IMR-90 (cell line): ENCODE measurements at regions not wholly inside any gene's neighbourhood (a gene's known extent, or its start where the extent isn't known, plus 50 kb on each side); places are given as distances from the start of the nearest gene placed in this dataset.
A peak's percentile ranks its signal among the peaks of the same experiment; 100 is the strongest.

Experiments
- ATAC-seq: fragments of 200-7000 bp; cut with Tn5 transposase; 2 replicates; pipeline ENCODE4 v1.9.1; 2020; ENCODE audit warnings: low read depth, mild to moderate bottlenecking, moderate library complexity
- BruUV-seq: library from RNA; stranded (reverse); fragments of 400-500 nt; replicated peaks from 2 replicates; lab custom pipeline; 2021; lab: Mats Ljungman, UMichigan
- CTCF ChIA-PET: fragments of 300-600 bp; formaldehyde crosslinking; extraction: SDS; loops from one replicate; lab custom pipeline; 2021; ENCODE audit warnings: antibody characterized with exemption; lab: Yijun Ruan, JAX
- POLR2A ChIA-PET: fragments of 300-600 bp; sonication (Branson Sonifier 250); formaldehyde crosslinking; loops from one replicate; lab custom pipeline; 2022; ENCODE audit warnings: antibody characterized with exemption; ENCODE audit not compliant: unreplicated experiment; lab: Charles Lee
- DNase-seq: peaks from one replicate; pipeline ENCODE4 v3.0.0; 2013
- H2AFZ ChIP-seq: replicated peaks from 2 replicates; pipeline ENCODE3; 2013; ENCODE audit warnings: low read length, mild to moderate bottlenecking; ENCODE audit not compliant: poor library complexity
- H2AK5ac ChIP-seq: 2 replicates; pipeline ENCODE4 v1.6.1; 2013; ENCODE audit warnings: low read depth, low read length, inconsistent platforms
- H2AK9ac ChIP-seq: replicated peaks from 2 replicates; pipeline ENCODE3; 2013; ENCODE audit warnings: mild to moderate bottlenecking, low read depth, low read length, moderate library complexity; ENCODE audit not compliant: poor library complexity
- H2BK120ac ChIP-seq: 2 replicates; pipeline ENCODE4 v1.6.1; 2013; ENCODE audit warnings: low read depth, low read length, inconsistent platforms
- H2BK15ac ChIP-seq: 3 replicates; pipeline ENCODE4 v1.6.1; 2013; ENCODE audit warnings: low read depth, low read length, inconsistent platforms
- H2BK20ac ChIP-seq: 2 replicates; pipeline ENCODE4 v1.6.1; 2013; ENCODE audit warnings: low read depth, mild to moderate bottlenecking, inconsistent platforms, low read length, moderate library complexity
- H2BK5ac ChIP-seq: 2 replicates; pipeline ENCODE4 v1.6.1; 2013; ENCODE audit warnings: mild to moderate bottlenecking, low read depth, low read length, inconsistent platforms; ENCODE audit not compliant: poor library complexity, severe bottlenecking
- H3K14ac ChIP-seq: replicated peaks from 2 replicates; pipeline ENCODE4 v1.6.1; 2013; ENCODE audit warnings: low read depth, low read length, inconsistent platforms
- H3K18ac ChIP-seq: 2 replicates; pipeline ENCODE4 v1.6.1; 2013; ENCODE audit warnings: low read depth, low read length, control low read depth
- H3K23ac ChIP-seq: 2 replicates; pipeline ENCODE4 v1.6.1; 2013; ENCODE audit warnings: low read depth, low read length, inconsistent platforms
- H3K27ac ChIP-seq: 2 replicates; pipeline ENCODE4 v1.5.1; 2013; ENCODE audit warnings: mild to moderate bottlenecking, control low read depth, low read length; ENCODE audit not compliant: insufficient read depth
- H3K27me3 ChIP-seq: 2 replicates; pipeline ENCODE4 v1.6.1; 2013; ENCODE audit warnings: low read length; ENCODE audit not compliant: control insufficient read depth, insufficient read depth
- H3K36me3 ChIP-seq: 2 replicates; pipeline ENCODE4 v1.6.1; 2013; ENCODE audit warnings: low read length, mixed read lengths; ENCODE audit not compliant: control insufficient read depth, insufficient read depth
- H3K4ac ChIP-seq: 2 replicates; pipeline ENCODE4 v1.6.1; 2013; ENCODE audit warnings: low read depth, low read length, inconsistent platforms
- H3K4me1 ChIP-seq: 2 replicates; pipeline ENCODE4 v1.6.1; 2013; ENCODE audit warnings: low read length, mixed read lengths; ENCODE audit not compliant: control insufficient read depth, insufficient read depth
- H3K4me2 ChIP-seq: 2 replicates; pipeline ENCODE4 v1.6.1; 2013; ENCODE audit warnings: low read depth, mild to moderate bottlenecking, control low read depth, low read length, moderate library complexity
- H3K4me3 ChIP-seq: 2 replicates; pipeline ENCODE4 v1.5.1; 2013; ENCODE audit warnings: low read depth, mild to moderate bottlenecking, control low read depth, low read length, moderate library complexity; ENCODE audit not compliant: insufficient read depth
- H3K56ac ChIP-seq: 2 replicates; pipeline ENCODE4 v1.6.1; 2013; ENCODE audit warnings: low read length, inconsistent platforms; ENCODE audit not compliant: insufficient read depth; ENCODE audit errors: extremely low read depth
- H3K79me1 ChIP-seq, 2 experiments: 2 replicates each; pipeline ENCODE4 v1.6.1; 2013; ENCODE audit warnings: low read length in 2 of 2, inconsistent platforms in 1 of 2, low read depth in 1 of 2
- H3K9ac ChIP-seq: 2 replicates; pipeline ENCODE4 v1.6.1; 2013; ENCODE audit warnings: low read depth, low read length, control low read depth
- H3K9me1 ChIP-seq: 2 replicates; pipeline ENCODE4 v1.6.1; 2013; ENCODE audit warnings: low read length, inconsistent platforms; ENCODE audit not compliant: insufficient read depth
- H3K9me3 ChIP-seq: 2 replicates; pipeline ENCODE4 v1.6.1; 2013; ENCODE audit warnings: low read length; ENCODE audit not compliant: control insufficient read depth, insufficient read depth
- H4K20me1 ChIP-seq: 2 replicates; pipeline ENCODE4 v1.6.1; 2013; ENCODE audit warnings: low read length, inconsistent platforms; ENCODE audit not compliant: insufficient read depth
- H4K5ac ChIP-seq: 2 replicates; pipeline ENCODE4 v1.6.1; 2013; ENCODE audit warnings: mild to moderate bottlenecking, low read depth, low read length, control low read depth
- H4K8ac ChIP-seq, 2 experiments: 2 replicates each; pipeline ENCODE4 v1.6.1; 2013; ENCODE audit warnings: low read depth in 2 of 2, low read length in 2 of 2, control low read depth in 1 of 2, inconsistent platforms in 1 of 2
- H4K91ac ChIP-seq: 2 replicates; pipeline ENCODE4 v1.6.1; 2013; ENCODE audit warnings: low read depth, low read length, inconsistent platforms; ENCODE audit not compliant: insufficient read depth
- BHLHE40 ChIP-seq: fragments of 150-350 bp; IDR thresholded peaks from 2 replicates; pipeline ENCODE4 v1.6.1; 2016; ENCODE audit warnings: mild to moderate bottlenecking, low read depth, low read length
- CEBPB ChIP-seq: IDR thresholded peaks from 2 replicates; pipeline ENCODE4 v1.6.1; 2012; ENCODE audit warnings: low read depth, low read length, improper control_type of control experiment
- ELK1 ChIP-seq: fragments of 150-350 bp; IDR thresholded peaks from 2 replicates; pipeline ENCODE4 v1.6.1; 2016; ENCODE audit warnings: low read depth, mild to moderate bottlenecking, low read length, moderate library complexity, borderline replicate concordance
- FOS ChIP-seq: fragments of 150-350 bp; IDR thresholded peaks from 2 replicates; pipeline ENCODE4 v1.6.1; 2016; ENCODE audit warnings: low read depth, low read length
- NFE2L2 ChIP-seq: fragments of 150-350 bp; IDR thresholded peaks from 2 replicates; pipeline ENCODE4 v1.6.1; 2016; ENCODE audit warnings: low read depth, mild to moderate bottlenecking, low read length
- POLR2A ChIP-seq: IDR thresholded peaks from 2 replicates; pipeline ENCODE4 v1.6.1; 2012; ENCODE audit warnings: mild to moderate bottlenecking, low read depth, low read length
- RCOR1 ChIP-seq: IDR thresholded peaks from 2 replicates; pipeline ENCODE4 v1.6.1; 2012; ENCODE audit warnings: mild to moderate bottlenecking, low read length, improper control_type of control experiment; ENCODE audit not compliant: insufficient replicate concordance
- RFX5 ChIP-seq: IDR thresholded peaks from 2 replicates; pipeline ENCODE4 v1.8.0; 2012; ENCODE audit warnings: low read depth, mild to moderate bottlenecking, low read length, moderate library complexity
- USF2 ChIP-seq: fragments of 150-350 bp; IDR thresholded peaks from 2 replicates; pipeline ENCODE4 v1.6.1; 2017; ENCODE audit warnings: mild to moderate bottlenecking, antibody characterized with exemption, low read length, low read depth
- WGBS, 2 experiments: methylation state at CpG; one replicate each; pipeline versions ENCODE4 v1.1.5 to v1.1.7; 2013; ENCODE audit warnings: missing lambda C conversion rate in 2 of 2; ENCODE audit not compliant: insufficient read length in 1 of 2; ENCODE audit errors: extremely low coverage in 2 of 2; 5-methylcytosine and 5-hydroxymethylcytosine counted together
- dilution Hi-C: fragments of 300-500 bp; cut with HindIII; formaldehyde crosslinking; loops from one replicate; pipeline ENCODE4 v1.14.3; 2018; ENCODE audit warnings: low sequenced_read_pairs; ENCODE audit not compliant: unreplicated experiment
- in situ Hi-C: fragments of 300-500 bp; cut with MboI; formaldehyde crosslinking; loops from 3 replicates; pipeline ENCODE4 v1.14.3; 2019; ENCODE audit warnings: low sequenced_read_pairs, inconsistent platforms, mixed read lengths
- intact Hi-C: fragments of 100-400 bp; cut with micrococcal nuclease; formaldehyde crosslinking; loops from 2 replicates; pipeline ENCODE4 v1.10.0; 2022

GRCh38 chr15:67927501-67928168 lies 87.8 kb upstream of the RNU6-1 start (continued):
- no peak for TF ChIP-seq NFE2L2
- 0 out of 2 replicates have a peak, but pooled peaks have one; percentile 14 for TF ChIP-seq RFX5

- ChIA-PET POLR2A (no interaction called here), CTCF (interaction anchor here (1.1 kb wide), 1 partner anchor 63 kb away, joined by 3 read pairs; no protein-coding TSS in a partner anchor)
- BruUV-seq = no TSS peak
- Histone ChIP-seq H4K20me1 (no peaks in the 10 kb centered on the region), H3K9me3 (no peaks in the 10 kb centered on the region), H2BK15ac (no peak overlapping the region; the same call in 2 of the 3 replicates), H3K9ac (no peak overlapping the region), H2AK9ac (no peak overlapping the region), H3K79me1 (no peaks in the 10 kb centered on the region), H3K4me2 (no peak overlapping the region), H3K9me1 (peaks cover 7% of the 10 kb centered on the region), H3K14ac (0 out of 2 replicates have a peak overlapping the region, but pooled peaks have one; percentile 71), H2BK5ac (peak overlapping the region; percentile 56), H3K4me3 (no peak overlapping the region), H4K5ac (peak overlapping the region; percentile 78), H3K27ac (peak overlapping the region; percentile 87; the same call in 1 of the 2 replicates), H2AK5ac (peak overlapping the region; percentile 49; the same call in 1 of the 2 replicates), H3K4ac (peak overlapping the region; percentile 78), H3K18ac (peak overlapping the region; percentile 82), H2AFZ (no peak overlapping the region), H3K23ac (no peak overlapping the region), H4K91ac (peak overlapping the region; percentile 91), H4K8ac (peak overlapping the region; percentile 71 to 92; a peak in 3 of 4 replicates), H3K27me3 (0 out of 2 replicates have a peak, but pooled peaks cover 4% of the 10 kb centered on the region), H2BK20ac (peak overlapping the region; percentile 93), H2BK120ac (peak overlapping the region; percentile 92), H3K4me1 (peaks cover 14% of the 10 kb centered on the region), H3K36me3 (no peaks in the 10 kb centered on the region), H3K56ac (no peak overlapping the region)
- TF ChIP-seq POLR2A = no peak
- TF ChIP-seq FOS = no peak
- TF ChIP-seq RFX5 = no peak
- no peak for TF ChIP-seq ELK1
- no peak for TF ChIP-seq USF2
- TF ChIP-seq NFE2L2 = no peak
- TF ChIP-seq RCOR1 = no peak
- TF ChIP-seq BHLHE40 = no peak
- TF ChIP-seq CEBPB = no peak
- ATAC-seq (no peak), DNase-seq (no peak)
- intact Hi-C loops (no loop called here), in situ Hi-C loops (no loop called here), dilution Hi-C loops (no loop called here)
- whole genome bisulfite sequencing, 2 experiments = 64% methylated on average over 3 of the region's 6 CpGs; no CpG with 5 or more reads in 1 of the 2 experiments
These were observed 88.8 kb upstream of the RNU6-1 start for GRCh38 chr15:67928666-67929065.
